ENCODE measurements at regions not wholly inside any gene's neighbourhood (a gene's known extent, or its start where the extent isn't known, plus 50 kb on each side); places are given as distances from the start of the nearest gene placed in this dataset.
A peak's percentile ranks its signal among the peaks of the same experiment; 100 is the strongest.

GRCh38 chr10:107919626-107920235 is 755.2 kb upstream of the SORCS1 start:
- TF ChIP-seq EZH2phosphoT487 (IDR thresholded peaks at IDR 0.05; ENCODE audit: insufficient read depth, low read depth) (no peak), EZH2 (IDR thresholded peaks at IDR 0.05; ENCODE audit: insufficient read depth, poor library complexity, severe bottlenecking) (no peak)
- H3K9me2 ChIP-seq (ENCODE audit: insufficient read depth) = no peaks in the 10 kb centered on the region
- no peak for DNase-seq
- no peak overlapping the region for H3K27ac ChIP-seq
- H3F3A ChIP-seq (ENCODE audit: insufficient read depth) = no peaks in the 10 kb centered on the region
- H4K20me1 ChIP-seq (ENCODE audit: insufficient read depth) = no peaks in the 10 kb centered on the region
- no peaks in the 10 kb centered on the region for H3K36me3 ChIP-seq (ENCODE audit: low read depth)
- H3K9me3 ChIP-seq (ENCODE audit: low read depth) = no peaks in the 10 kb centered on the region
- H2AFZ ChIP-seq = no peak overlapping the region
- 26 to 33% methylated on average over 12 of the region's 12 CpGs for WGBS, 2 experiments (ENCODE audit: low coverage in 1 of 2, low lambda C conversion rate in 2 of 2, missing lambda C conversion rate in 2 of 2)
- no peak overlapping the region for H3K9ac ChIP-seq
- no peaks in the 10 kb centered on the region for H3K27me3 ChIP-seq (replicated peaks; ENCODE audit: insufficient read depth)
- in situ Hi-C loops (cut with MboI) = no loop called here
- peaks cover 5% of the 10 kb centered on the region; the same call in 1 of the 2 replicates for H3K4me1 ChIP-seq (ENCODE audit: insufficient read depth)
- no peak overlapping the region for H3K4me3 ChIP-seq
- no peaks in the 10 kb centered on the region for H3K79me2 ChIP-seq (ENCODE audit: insufficient read depth)
- H3K4me2 ChIP-seq (ENCODE audit: unreplicated experiment) = no peak overlapping the region

GRCh38 chr10:107918171-107918570 is 753.7 kb upstream of the SORCS1 start:
- Histone ChIP-seq H3K4me3 (no peak overlapping the region), H3K4me2 (ENCODE audit: unreplicated experiment) (no peak overlapping the region), H3K9me3 (ENCODE audit: low read depth) (no peaks in the 10 kb centered on the region), H3F3A (ENCODE audit: insufficient read depth) (no peaks in the 10 kb centered on the region), H3K36me3 (ENCODE audit: low read depth) (no peaks in the 10 kb centered on the region), H3K9me2 (ENCODE audit: insufficient read depth) (no peaks in the 10 kb centered on the region), H2AFZ (no peak overlapping the region), H3K27ac (no peak overlapping the region), H4K20me1 (ENCODE audit: insufficient read depth) (no peaks in the 10 kb centered on the region), H3K27me3 (replicated peaks; ENCODE audit: insufficient read depth) (no peaks in the 10 kb centered on the region), H3K79me2 (ENCODE audit: insufficient read depth) (no peaks in the 10 kb centered on the region), H3K9ac (no peak overlapping the region), H3K4me1 (ENCODE audit: insufficient read depth) (peaks cover 14% of the 10 kb centered on the region)
- 92 to 98% methylated on average over 4 of the region's 4 CpGs for WGBS, 2 experiments (ENCODE audit: low coverage in 1 of 2, low lambda C conversion rate in 2 of 2, missing lambda C conversion rate in 2 of 2)
- TF ChIP-seq EZH2 (IDR thresholded peaks at IDR 0.05; ENCODE audit: insufficient read depth, poor library complexity, severe bottlenecking) (no peak), EZH2phosphoT487 (IDR thresholded peaks at IDR 0.05; ENCODE audit: insufficient read depth, low read depth) (no peak)
- DNase-seq = no peak
- in situ Hi-C loops (cut with MboI) = no loop called here

- Histone ChIP-seq H3K27me3 (replicated peaks; ENCODE audit: insufficient read depth) (no peaks in the 10 kb centered on the region), H3K4me1 (ENCODE audit: insufficient read depth) (peaks cover 14% of the 10 kb centered on the region), H3K9me3 (ENCODE audit: low read depth) (no peaks in the 10 kb centered on the region), H2AFZ (peak overlapping the region; percentile 95), H3K9me2 (ENCODE audit: insufficient read depth) (no peaks in the 10 kb centered on the region), H3K79me2 (ENCODE audit: insufficient read depth) (no peaks in the 10 kb centered on the region), H4K20me1 (ENCODE audit: insufficient read depth) (no peaks in the 10 kb centered on the region), H3K4me2 (ENCODE audit: unreplicated experiment) (peak overlapping the region; percentile 64), H3F3A (ENCODE audit: insufficient read depth) (peaks cover 3% of the 10 kb centered on the region; the same call in 1 of the 2 replicates), H3K36me3 (ENCODE audit: low read depth) (no peaks in the 10 kb centered on the region), H3K9ac (peak overlapping the region; percentile 71), H3K27ac (peak overlapping the region; percentile 8), H3K4me3 (peak overlapping the region; percentile 79)
- TF ChIP-seq EZH2phosphoT487 (IDR thresholded peaks at IDR 0.05; ENCODE audit: insufficient read depth, low read depth) (no peak), EZH2 (IDR thresholded peaks at IDR 0.05; ENCODE audit: insufficient read depth, poor library complexity, severe bottlenecking) (no peak)
- peak; percentile 68 for DNase-seq
- WGBS, 2 experiments (ENCODE audit: low coverage in 1 of 2, low lambda C conversion rate in 2 of 2, missing lambda C conversion rate in 2 of 2) = 3 to 6% methylated on average over 8 of the region's 8 CpGs
- in situ Hi-C loops (cut with MboI) = no loop called here
These were observed 750.7 kb upstream of the SORCS1 start for GRCh38 chr10:107915215-107915610.

GRCh38 chr10:107914450-107915214 is 750.1 kb upstream of the SORCS1 start:
- TF ChIP-seq EZH2 (IDR thresholded peaks at IDR 0.05; ENCODE audit: insufficient read depth, poor library complexity, severe bottlenecking) (no peak), EZH2phosphoT487 (IDR thresholded peaks at IDR 0.05; ENCODE audit: insufficient read depth, low read depth) (no peak)
- Histone ChIP-seq H3K9me3 (ENCODE audit: low read depth) (no peaks in the 10 kb centered on the region), H3K36me3 (ENCODE audit: low read depth) (no peaks in the 10 kb centered on the region), H3K27me3 (replicated peaks; ENCODE audit: insufficient read depth) (no peaks in the 10 kb centered on the region), H3K27ac (peak overlapping the region; percentile 8), H3F3A (ENCODE audit: insufficient read depth) (peaks cover 3% of the 10 kb centered on the region; the same call in 1 of the 2 replicates), H3K4me2 (ENCODE audit: unreplicated experiment) (peak overlapping the region; percentile 64), H4K20me1 (ENCODE audit: insufficient read depth) (no peaks in the 10 kb centered on the region), H3K9ac (peak overlapping the region; percentile 71), H3K4me3 (peak overlapping the region; percentile 79), H2AFZ (peak overlapping the region; percentile 95), H3K79me2 (ENCODE audit: insufficient read depth) (no peaks in the 10 kb centered on the region), H3K4me1 (ENCODE audit: insufficient read depth) (peaks cover 14% of the 10 kb centered on the region), H3K9me2 (ENCODE audit: insufficient read depth) (no peaks in the 10 kb centered on the region)
- in situ Hi-C loops (cut with MboI) = no loop called here
- 1 to 2% methylated on average over 48 to 71 of the region's 78 CpGs for WGBS, 2 experiments (ENCODE audit: low coverage in 1 of 2, low lambda C conversion rate in 2 of 2, missing lambda C conversion rate in 2 of 2)
- peak; percentile 70 for DNase-seq

Data from GM23248 (cell line).